ENCODE measurements at regions not wholly inside any gene's neighbourhood (a gene's known extent, or its start where the extent isn't known, plus 50 kb on each side); places are given as distances from the start of the nearest gene placed in this dataset.

DNA sequence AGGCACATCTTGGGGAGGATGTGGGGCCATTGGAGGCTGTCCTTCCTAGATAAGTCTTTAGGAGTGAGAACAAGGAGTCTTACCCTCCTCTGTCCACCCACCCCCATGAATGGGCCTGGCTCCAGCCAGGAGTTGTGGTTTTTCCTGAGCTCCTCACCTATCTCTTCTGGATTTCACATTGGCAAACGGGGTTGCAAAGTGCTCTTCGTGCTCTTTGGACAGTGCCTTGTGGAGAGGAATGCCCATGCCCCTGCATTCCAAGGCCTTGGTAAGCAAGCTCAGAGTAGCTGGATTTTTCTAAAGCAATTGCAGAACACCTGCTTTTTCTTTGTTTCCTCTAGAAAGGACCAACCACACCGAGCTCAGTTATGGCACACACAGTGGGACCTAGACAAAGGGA lies 152.1 kb upstream of the CAMK1G start:
- no peak for DNase-seq (ENCODE audit: low spot score)

DNA sequence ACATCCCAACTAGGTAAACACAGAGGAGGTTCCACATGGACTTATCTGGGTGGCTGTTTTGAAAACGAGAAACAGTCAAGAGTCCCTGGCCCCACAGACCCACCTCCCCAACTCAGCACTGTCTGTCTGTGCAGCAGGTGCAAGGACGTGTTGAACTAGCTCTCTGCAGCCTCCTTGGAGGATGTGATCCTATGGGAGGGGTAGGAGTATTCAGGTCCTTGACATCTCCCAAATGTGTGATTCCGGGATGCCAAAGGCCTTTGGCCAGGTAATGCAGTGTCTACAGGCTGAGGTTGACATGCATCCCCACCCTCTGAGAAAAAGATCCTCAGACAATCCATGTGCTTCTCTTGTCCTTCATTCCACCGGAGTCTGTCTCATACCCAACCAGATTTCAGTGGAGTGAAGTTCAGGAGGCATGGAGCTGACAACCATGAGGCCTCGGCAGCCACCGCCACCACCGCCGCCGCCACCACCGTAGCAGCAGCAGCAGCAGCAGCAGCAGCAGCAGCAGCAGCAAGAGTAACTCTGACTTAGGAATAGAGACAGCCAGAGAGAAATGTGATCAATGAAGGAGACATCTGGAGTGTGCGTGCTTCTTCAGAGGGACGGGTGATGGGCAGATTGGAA lies 151.6 kb upstream of the CAMK1G start:
- DNase-seq (ENCODE audit: low spot score), result no peak

DNA sequence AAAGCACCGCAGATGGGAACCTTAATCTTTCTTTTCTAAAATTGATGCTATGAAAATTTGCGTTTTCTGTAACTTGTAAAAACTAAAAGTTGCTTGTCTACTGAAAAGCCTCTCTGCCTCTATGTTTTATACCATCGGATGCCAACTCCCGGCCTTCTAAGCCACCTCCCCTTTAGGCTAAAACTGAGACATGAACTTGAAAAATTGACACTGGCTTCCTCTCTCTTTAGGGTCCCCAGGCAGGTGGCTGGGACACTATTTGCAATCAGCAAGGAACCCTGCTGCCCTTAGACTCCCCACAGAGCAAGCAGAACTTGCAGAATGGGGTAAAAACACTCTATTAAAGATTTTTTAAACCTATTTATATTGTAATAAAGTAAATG lies 151.1 kb upstream of the CAMK1G start:
- no peak for DNase-seq (ENCODE audit: low spot score)

DNA sequence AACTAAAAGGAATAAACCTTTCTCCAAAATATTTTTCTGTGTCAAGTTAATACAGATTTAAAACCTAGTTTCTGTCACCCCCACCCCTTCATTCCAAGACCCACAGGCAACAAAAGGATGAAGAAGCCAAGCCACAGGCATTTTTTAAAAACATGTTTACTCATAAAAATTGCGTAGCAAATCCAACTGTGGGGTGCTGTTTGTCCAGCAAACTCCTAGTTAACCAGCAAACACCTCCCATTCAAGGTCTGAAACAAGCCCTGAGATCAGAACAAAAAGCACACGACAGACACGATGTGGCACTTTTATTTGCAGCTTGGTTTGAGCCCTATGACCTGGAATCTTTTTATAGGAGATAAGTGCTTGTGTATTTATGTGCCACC lies 149.9 kb upstream of the CAMK1G start:
- no peak for DNase-seq (ENCODE audit: low spot score)

DNA sequence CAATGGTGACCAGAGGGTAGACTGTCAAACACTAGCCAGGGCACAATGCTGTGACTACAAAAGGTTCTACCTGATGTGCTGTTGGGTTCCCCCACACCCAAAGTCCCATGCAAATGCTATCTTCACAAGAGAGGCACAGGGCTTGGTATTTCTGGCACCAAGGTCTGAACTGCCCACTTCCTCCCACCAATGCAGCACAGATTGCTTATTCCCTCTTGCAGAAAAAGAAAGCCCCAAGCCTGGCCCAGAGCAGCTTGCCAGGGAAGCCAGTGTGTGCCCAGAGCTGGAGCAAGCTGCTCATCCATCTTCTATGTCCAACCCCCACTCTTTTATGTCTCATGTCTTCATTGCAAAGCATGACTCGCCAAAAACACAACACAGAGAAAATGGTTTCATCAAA lies 149.4 kb upstream of the CAMK1G start:
- DNase-seq (ENCODE audit: low spot score), result no peak

DNA sequence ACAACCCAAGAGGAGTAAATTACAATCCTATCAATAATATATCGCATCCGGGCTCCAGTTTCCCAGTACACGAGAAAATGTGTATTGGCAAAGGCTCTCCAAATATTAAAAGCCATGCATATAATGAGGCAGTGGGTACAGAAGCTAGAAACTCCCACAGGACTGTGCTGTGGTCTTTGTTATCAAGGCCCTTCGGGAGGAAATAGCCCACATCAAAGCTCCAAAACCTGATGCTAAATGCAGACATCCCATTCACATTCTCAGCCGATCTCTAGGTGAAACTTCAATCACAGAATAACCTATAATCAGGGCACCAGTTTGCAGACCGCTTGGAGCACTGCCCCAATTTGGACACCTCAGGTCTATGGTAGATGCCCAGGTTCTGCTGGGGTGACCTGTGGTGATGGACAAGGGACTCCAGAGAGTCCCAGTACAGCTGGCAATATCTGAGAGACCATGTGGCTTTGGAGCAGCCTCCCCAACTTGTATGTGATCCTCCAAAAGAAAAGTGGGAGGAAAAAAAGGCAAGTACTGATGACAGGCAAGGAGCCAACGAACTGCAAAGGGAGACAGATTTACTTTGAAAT lies 148.8 kb upstream of the CAMK1G start:
- no peak for DNase-seq (ENCODE audit: low spot score)

DNA sequence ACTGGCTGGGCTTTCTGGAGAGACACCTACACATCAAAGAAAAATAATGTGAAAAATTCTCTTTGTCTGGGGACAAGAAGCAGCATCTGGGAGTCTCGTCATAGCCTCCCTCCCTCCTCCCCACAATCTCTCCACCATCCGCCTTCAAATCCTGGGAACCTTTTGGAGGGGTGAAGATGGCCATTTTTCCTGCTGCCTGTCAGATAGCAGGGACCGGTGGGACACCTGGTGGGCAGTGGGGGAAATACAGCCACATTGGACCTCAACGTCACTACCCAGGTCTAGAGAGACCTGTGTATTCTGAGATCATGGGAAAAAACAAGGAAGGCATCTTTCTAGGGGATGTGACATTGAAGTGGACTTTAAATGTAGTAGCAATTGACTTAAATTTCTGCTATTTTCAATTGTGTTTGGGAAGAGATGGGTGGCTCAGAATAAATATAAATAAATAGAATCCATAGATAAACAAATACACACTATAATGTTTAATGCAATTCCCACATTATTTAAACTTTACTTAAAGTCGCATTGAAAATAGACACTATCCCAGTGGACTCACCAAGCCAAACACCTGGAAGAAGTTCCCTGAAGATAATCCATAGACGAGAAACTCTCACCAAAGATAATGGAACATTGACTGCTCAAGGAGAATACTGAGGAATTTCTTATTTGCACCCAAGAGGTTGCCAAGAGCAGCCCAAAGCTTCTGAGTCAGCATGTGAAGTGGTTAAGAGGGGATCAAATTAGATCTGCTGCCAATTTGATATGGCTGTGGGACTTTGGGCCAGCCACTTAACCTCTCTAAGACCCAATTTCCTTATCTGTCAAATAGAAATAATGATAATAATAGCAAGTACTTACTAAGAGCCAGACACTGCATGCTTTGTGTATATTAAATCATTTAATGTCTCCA lies 147.6 kb upstream of the CAMK1G start:
- DNase-seq (ENCODE audit: low spot score), result peak; percentile 46

DNA sequence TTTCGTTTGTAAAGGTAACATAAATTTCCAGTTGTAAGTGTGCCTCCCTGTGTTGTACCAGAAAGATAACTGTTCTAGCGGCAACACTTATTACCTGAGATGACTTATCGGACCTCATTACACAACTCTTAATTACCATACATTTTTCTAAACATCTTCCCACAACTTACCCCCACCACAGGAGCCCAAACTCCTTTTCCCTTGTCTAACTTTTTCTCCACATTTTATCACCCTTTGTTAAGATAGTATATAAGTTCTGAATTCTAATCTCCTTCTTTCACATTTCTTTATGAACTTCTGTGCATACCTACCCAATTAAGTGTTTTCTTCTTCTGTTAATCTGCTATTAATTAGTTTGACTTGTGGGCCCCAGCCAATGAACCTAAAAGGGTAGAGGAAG lies 143.7 kb upstream of the CAMK1G start:
- DNase-seq (ENCODE audit: low spot score), result no peak

DNA sequence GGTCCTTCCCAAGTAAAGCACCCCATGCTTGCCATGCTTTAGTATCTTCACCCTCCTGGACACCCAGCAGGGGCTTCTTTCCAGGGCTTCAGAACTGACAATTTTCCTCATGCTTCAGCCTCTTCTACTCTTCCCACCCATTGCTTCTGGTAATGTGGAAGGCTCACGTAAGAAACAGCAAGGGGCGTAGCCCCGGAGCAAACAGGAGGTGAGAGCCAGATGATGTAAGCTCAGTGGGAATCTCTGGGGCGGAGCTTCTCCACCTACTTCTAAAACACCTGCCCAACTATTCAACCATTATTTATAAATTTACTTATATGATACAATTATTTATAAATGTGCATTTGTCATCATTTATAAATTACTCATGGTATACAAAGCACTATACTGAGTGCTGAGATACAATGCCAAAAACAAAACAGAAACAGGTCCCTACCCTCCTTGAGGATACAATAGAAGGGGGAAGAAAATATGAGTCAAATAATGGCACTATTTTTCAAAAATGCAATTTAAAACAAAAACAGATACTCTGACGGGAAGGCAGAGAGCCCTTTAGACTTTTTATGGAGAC lies 140.1 kb upstream of the CAMK1G start:
- no peak for DNase-seq (ENCODE audit: low spot score)

DNA sequence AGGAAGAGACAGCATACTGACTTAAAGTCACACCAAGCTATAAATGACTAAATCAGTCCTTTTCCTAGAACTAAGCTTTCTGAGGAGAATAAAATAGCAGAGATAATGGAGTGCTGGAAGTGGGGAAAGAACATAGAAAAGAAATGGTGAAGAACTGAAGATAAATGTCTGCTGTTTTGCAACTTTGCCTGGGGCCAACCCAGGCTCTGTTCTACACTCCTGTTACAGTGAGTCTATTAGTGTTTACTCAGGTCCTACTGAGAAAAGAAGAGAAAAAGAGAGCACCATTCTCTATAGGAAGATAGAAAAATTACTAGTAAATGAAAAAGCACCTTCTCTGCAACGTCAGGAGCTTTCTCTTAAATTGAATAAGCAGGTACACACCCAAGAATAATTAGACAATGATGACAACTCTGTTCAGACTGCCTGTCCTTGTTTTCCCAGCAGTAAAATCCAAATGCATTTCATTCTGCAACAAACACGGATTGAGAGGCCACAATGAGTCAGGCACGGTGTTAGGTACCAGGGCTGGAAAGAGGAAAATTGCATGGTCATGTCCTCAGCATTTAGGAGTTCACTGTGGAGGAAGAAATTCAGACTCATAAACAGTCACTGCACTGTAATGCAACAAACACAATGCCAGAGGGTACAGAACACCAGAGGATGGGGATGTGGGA lies 139.4 kb upstream of the CAMK1G start:
- DNase-seq (ENCODE audit: low spot score), result no peak

DNA sequence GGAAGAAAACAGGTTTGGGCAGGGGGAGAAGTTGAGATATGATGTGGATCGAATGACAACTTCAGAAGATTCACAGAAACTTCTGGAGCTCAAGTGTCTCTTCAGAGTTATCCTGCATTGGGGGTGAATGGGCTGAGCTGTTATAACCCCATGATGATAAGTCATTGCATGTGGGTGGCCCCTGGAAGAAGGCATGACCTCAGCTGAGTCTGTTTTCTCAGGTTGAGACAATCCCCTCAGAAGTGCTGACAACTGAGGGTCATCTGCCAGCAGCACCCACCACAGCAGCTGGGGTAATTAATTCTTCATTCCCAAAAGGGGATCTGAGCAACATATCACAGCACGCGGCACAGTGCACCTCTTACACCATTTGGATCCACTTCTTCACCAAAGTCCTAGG lies 138.6 kb upstream of the CAMK1G start:
- DNase-seq (ENCODE audit: low spot score), result no peak

DNA sequence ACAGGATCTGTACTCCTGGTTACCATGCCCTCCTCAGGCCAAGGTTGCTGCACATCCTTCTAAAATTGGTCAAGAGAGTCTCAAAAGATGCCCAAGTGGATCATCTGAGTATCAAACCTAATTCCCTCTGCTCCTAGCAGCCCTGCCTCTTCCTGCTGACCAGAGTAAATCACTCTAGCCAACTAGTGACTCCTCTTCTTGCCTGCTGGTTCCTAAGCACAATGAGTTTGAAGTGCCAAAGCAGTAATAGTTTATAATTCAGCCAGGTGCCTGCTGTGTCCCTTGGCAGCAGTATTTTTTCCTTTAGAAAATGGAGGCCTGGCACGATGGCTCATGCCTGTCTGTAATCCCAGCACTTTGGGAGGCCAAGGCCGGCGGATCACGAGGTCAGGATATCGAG lies 137.9 kb upstream of the CAMK1G start:
- DNase-seq (ENCODE audit: low spot score), result no peak

DNA sequence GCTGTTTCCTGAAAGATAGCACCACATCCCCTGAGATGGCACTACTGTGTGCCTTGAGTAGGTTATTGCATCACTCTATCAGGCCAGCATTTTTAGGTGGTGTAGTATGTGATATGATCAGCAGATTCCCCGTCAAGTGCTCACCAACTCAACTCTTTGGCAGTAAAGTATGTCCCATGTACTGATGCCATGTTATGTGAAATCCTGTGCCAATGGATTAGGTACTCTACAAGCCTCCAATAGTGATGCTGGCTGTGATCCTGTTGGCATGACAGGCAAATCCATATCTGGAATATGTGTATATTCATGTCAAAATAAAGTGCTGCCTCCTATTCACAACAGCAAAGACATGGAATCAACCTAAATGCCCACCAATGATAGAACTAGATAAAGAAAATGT lies 137.2 kb upstream of the CAMK1G start:
- no peak for DNase-seq (ENCODE audit: low spot score)

DNA sequence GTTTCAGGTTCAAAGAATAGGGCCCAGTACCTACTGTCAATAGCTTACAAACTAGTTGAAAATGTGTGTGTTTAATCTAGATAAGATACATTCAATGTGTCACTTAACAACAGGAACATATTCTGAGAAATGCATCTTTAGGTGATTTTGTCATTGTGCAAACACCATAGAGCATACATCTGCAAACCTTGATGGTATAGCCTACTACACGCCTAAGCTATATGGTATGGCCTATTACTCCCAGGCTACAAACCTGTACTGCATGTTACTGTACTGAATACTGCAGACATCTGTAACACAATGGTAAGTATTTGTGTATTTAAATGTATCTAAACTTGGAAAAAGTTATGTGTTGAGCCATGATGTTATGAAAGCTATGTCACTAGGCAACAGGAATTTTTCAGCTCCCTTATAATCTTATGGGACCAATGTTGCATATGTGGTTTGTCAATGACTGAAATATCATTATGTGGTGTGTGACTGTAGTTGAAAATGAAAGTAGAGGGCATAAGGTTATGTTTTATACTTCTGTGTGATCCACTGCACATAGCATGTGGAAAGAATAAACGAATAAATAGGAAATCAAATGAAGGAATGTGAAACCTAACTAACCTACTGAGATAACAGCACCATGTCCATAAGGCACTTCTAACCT lies 129.0 kb upstream of the CAMK1G start:
- DNase-seq (ENCODE audit: low spot score), result no peak

DNA sequence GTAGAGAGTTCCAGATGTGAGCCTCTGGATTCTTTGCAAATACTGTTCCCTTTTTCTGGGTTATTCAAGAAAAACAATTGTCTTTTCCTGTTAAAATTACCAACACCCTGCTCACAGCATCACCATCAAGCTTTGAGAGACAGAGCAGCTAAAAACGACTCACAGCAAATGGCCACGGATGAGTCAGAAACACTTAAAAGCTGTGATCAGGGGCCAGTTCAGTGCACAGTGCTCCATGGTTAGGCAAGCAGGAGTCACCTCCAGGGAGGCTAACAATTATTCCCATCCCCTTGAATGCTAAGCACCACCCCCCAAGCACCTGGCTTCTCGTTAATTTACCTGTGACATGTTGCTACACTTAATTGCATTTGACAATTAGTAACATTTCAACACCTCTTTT lies 128.4 kb upstream of the CAMK1G start:
- no peak for DNase-seq (ENCODE audit: low spot score)

DNA sequence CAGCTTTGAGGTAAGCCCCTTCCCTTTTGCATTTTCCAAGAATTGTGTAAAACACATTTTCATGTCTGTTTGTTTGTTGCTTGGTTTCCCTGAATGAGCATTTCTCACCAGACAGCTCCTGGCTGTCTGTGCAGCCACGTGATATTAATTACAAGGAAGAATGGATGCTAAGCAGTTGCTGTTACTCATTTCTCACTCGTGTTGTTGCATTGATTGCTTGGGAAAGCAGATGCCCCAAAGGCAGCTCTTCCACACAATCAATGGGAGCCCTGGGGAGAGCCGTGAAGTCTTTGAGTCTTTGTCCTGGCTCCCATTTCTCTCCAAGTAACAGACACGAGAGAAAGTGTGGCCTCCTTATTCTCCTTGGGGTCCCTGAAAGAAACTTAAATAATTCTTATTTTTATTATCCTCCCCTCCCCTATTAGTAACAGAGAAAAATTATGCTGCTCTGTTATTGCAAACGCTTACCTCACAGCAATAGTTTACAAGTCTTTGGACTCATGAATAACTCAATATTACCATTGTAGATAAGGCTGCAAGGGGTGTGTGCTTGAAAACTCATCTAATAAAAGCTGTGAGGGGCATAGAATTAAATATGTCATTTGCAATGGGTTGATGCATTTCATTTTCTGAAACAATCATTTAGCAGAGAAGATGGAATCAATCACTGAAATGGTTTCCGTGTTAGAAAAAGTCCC lies 127.7 kb upstream of the CAMK1G start:
- DNase-seq (ENCODE audit: low spot score), result no peak

DNA sequence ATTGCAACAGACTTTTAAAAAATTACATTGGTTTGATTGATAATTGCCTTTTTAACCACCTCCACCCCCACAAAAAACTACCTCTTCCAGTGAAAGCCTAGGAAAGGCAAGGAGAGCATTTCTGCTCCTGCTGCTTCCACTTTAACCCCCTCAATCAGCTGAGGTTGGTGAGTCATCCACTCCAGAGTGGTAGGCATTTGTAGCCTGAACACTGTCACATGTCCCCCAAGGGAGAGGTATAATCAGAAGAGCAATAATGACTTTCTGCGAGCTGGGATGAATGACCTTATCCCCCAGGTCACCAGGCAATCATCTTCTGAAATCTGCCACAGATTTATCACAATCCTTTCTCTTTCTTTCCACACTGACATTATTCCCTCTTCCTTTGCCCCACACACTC lies 126.6 kb upstream of the CAMK1G start:
- DNase-seq (ENCODE audit: low spot score), result no peak

DNA sequence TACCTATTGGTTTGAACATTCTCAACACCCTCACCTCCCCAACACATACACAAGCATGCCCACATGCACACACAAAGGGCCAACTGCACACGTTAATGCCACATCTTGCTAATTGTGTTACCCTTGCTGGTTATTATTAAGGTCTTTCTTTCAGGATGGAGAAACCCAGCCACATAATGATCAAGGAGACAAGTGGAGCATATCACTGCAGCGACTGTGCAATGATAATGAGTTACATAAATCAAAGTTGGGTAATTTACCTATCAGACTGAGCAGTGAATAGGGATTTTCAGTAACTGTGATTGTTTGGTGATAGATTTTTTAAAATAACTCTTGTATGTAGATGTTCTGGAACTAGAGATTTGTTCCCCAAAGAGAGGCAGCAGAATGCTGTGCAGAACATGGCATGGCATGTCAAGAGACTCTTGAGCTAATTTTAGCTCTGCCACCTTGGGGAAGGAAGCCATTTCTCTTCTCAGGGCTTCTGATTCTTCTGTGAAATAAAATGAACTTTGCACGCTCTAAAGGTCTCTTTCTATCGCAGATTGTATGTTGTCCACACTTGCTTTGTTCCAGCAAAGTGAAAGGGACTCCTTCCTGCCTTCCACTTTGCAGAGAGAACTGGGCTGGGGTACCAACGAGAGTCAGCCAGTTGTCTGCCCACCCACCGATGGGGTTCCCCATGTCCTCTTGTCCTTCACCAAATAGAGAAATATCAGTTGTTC lies 126.0 kb upstream of the CAMK1G start:
- DNase-seq (ENCODE audit: low spot score), result no peak

DNA sequence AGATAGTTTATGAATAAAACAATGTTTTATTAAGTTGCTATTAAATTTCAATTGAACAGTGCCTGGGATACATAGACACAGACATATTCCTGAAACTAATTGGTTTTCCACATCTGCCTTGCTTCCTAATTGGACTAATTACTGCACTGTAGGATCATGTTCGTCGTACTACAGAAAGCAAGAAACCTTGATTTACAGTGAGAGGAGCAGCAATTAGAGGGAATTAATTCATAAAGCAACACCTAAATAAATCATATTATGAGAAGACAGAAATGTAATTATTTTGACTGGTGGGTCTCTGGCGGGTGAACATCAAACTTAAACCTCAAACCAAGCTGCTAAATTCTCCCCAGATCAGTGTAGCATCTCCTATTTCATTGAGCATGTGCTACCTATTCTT lies 124.6 kb upstream of the CAMK1G start:
- DNase-seq (ENCODE audit: low spot score), result no peak

DNA sequence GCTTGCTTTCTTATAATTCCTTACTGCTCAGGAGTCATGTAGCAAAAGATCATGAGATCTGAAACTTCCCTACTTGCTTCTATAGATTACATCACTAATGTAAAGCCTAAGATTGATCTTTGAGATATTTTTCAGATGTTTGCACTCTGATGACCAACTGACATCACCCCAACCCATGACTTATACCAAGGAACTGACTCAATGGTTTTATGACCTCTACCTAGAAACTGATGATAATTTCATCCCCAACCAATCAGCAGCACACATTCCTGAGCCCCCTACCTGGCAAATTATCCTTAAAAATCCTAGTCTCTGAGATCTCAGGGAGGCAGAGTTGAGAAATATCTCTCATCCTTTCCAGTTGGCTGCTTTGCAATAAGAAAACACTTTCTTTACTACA lies 122.3 kb upstream of the CAMK1G start:
- no peak for DNase-seq (ENCODE audit: low spot score)

DNA sequence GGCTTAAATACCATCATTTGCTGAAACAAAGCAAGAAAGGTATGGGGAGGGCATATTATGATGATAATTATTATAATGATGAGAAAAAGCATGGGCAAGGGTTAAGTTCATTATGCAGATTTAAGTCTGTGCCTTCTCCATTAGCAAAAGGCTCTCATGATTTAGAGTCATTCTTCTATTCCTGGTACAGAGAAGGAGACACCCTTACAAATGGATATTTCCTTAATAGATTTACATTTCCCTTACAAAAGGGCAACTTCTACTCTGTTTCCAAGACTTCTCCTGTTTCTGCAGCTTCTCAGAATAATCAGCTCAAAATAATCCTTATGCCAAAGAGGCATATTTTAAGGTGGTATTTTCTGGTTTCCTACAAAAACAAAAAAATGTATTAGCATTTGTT lies 121.1 kb upstream of the CAMK1G start:
- no peak for DNase-seq (ENCODE audit: low spot score)
